H1 (cell line): ENCODE measurements at regions not wholly inside any gene's neighbourhood (a gene's known extent, or its start where the extent isn't known, plus 50 kb on each side); places are given as distances from the start of the nearest gene placed in this dataset.

Source experiments
- CTCF ChIA-PET: fragments of 300-600 bp; sonication (Branson Sonifier 250); formaldehyde crosslinking; loops from one replicate; lab custom pipeline; 2021; ENCODE audit not compliant: partially characterized antibody; lab: Charles Lee
- POLR2A ChIA-PET: fragments of 300-600 bp; sonication (Branson Sonifier 250); formaldehyde crosslinking; loops from one replicate; lab custom pipeline; 2021; ENCODE audit warnings: inconsistent platforms; ENCODE audit not compliant: partially characterized antibody; lab: Charles Lee
- DNase-seq, 2 experiments: peaks; one replicate each; pipeline versions ENCODE4 v3.0.0 to v3.0.0-alpha.2; 2010 to 2022; ENCODE audit warnings: low spot score in 2 of 2, low read depth in 1 of 2, mixed read lengths in 1 of 2
- FAIRE-seq: peaks from 2 replicates; lab custom pipeline; 2011; peaks lifted over from hg19 to GRCh38; lab: Jason Lieb, UNC
- H2AFZ ChIP-seq: 2 replicates; pipeline ENCODE4 v1.8.1; 2012; ENCODE audit warnings: low read length, inconsistent platforms
- H2AK5ac ChIP-seq: 2 replicates; pipeline ENCODE4 v1.6.1; 2013; ENCODE audit warnings: low read depth, low read length
- H2BK120ac ChIP-seq: replicated peaks from 2 replicates; pipeline ENCODE3; 2013; ENCODE audit warnings: low read depth, low read length, inconsistent platforms
- H2BK12ac ChIP-seq: 2 replicates; pipeline ENCODE4 v1.6.1; 2013; ENCODE audit warnings: low read depth, low read length
- H2BK15ac ChIP-seq: 2 replicates; pipeline ENCODE4 v1.6.1; 2013; ENCODE audit warnings: low read length
- H2BK20ac ChIP-seq: 2 replicates; pipeline ENCODE4 v1.6.1; 2013; ENCODE audit warnings: low read length
- H2BK5ac ChIP-seq: 2 replicates; pipeline ENCODE4 v1.6.1; 2013; ENCODE audit warnings: low read depth, low read length
- H3K14ac ChIP-seq: 2 replicates; pipeline ENCODE4 v1.6.1; 2013; ENCODE audit warnings: inconsistent platforms; ENCODE audit not compliant: insufficient read length
- H3K18ac ChIP-seq: 2 replicates; pipeline ENCODE4 v1.6.1; 2013; ENCODE audit warnings: low read length; ENCODE audit errors: extremely low read depth
- H3K23ac ChIP-seq: 2 replicates; pipeline ENCODE4 v1.6.1; 2013; ENCODE audit warnings: inconsistent platforms; ENCODE audit not compliant: insufficient read length
- H3K23me2 ChIP-seq: 2 replicates; pipeline ENCODE4 v1.6.1; 2013; ENCODE audit warnings: low read depth, low read length
- H3K27ac ChIP-seq: 2 replicates; pipeline ENCODE4 v1.6.1; 2011; ENCODE audit warnings: low read depth, low read length, inconsistent platforms
- H3K27me3 ChIP-seq, 4 experiments: replicated peaks in 1 of 4; 1 replicate in 1 of 4; 2 replicates in 3 of 4; pipeline versions ENCODE4 v1.6.1 to v1.8.1; 2011 to 2013; ENCODE audit warnings: low read length in 3 of 4, mild to moderate bottlenecking in 3 of 4, inconsistent platforms in 2 of 4, mixed read lengths in 2 of 4, moderate library complexity in 1 of 4; ENCODE audit not compliant: control insufficient read depth in 3 of 4, insufficient read depth in 3 of 4; ENCODE audit errors: extremely low read depth in 1 of 4
- H3K36me3 ChIP-seq, 4 experiments: 2 replicates each; pipeline versions ENCODE4 v1.6.1 to v1.8.1; 2011 to 2013; ENCODE audit warnings: mild to moderate bottlenecking in 4 of 4, low read length in 3 of 4, moderate library complexity in 2 of 4, control low read depth in 1 of 4, inconsistent platforms in 1 of 4; ENCODE audit not compliant: insufficient read depth in 4 of 4, control insufficient read depth in 2 of 4
- H3K4ac ChIP-seq: replicated peaks from 2 replicates; pipeline ENCODE3; 2013; ENCODE audit warnings: low read length, low read depth, mixed read lengths, inconsistent platforms; ENCODE audit not compliant: insufficient read length
- H3K4me1 ChIP-seq, 4 experiments: replicated peaks in 1 of 4; 1 replicate in 1 of 4; 2 replicates in 3 of 4; pipeline versions ENCODE4 v1.6.1 to v1.8.1; 2011 to 2013; ENCODE audit warnings: low read length in 3 of 4, inconsistent platforms in 2 of 4, mixed read lengths in 1 of 4; ENCODE audit not compliant: insufficient read depth in 4 of 4, control insufficient read depth in 3 of 4
- H3K4me2 ChIP-seq, 2 experiments: 2 replicates each; pipeline versions ENCODE4 v1.6.1 to v1.8.1; 2011 to 2013; ENCODE audit warnings: low read depth in 2 of 2, low read length in 2 of 2, control low read depth in 1 of 2, inconsistent platforms in 1 of 2, mild to moderate bottlenecking in 1 of 2; ENCODE audit not compliant: insufficient read depth in 1 of 2
- H3K4me3 ChIP-seq, 4 experiments: fragments of 200-600, 300-600 bp in 1 of 4; sonication (generic), shearing (Covaris generic), sonication (Bioruptor Twin) in 1 of 4; 2 replicates each; pipeline versions ENCODE4 v1.5.1 to v1.8.1; 2011 to 2016; ENCODE audit warnings: low read length in 4 of 4, low read depth in 3 of 4, control low read depth in 2 of 4, inconsistent platforms in 2 of 4, mild to moderate bottlenecking in 2 of 4, mixed read lengths in 1 of 4, moderate library complexity in 1 of 4; ENCODE audit not compliant: insufficient read depth in 2 of 4; ENCODE audit errors: extremely low read depth in 1 of 4
- H3K56ac ChIP-seq: replicated peaks from 2 replicates; pipeline ENCODE3; 2013; ENCODE audit warnings: low read depth, mild to moderate bottlenecking, mixed read lengths, low read length, inconsistent platforms; ENCODE audit not compliant: insufficient read length
- H3K79me1 ChIP-seq: 2 replicates; pipeline ENCODE4 v1.6.1; 2013; ENCODE audit warnings: low read depth, low read length, control low read depth
- H3K79me2 ChIP-seq, 2 experiments: 2 replicates each; pipeline versions ENCODE4 v1.6.1 to v1.8.1; 2012 to 2013; ENCODE audit warnings: low read length in 2 of 2, mild to moderate bottlenecking in 2 of 2, inconsistent platforms in 1 of 2; ENCODE audit not compliant: insufficient read depth in 2 of 2, control insufficient read depth in 1 of 2
- H3K9ac ChIP-seq, 4 experiments: replicated peaks in 1 of 4; 1 replicate in 1 of 4; 2 replicates in 3 of 4; pipeline versions ENCODE4 v1.6.1 to v1.8.1; 2011 to 2013; ENCODE audit warnings: low read depth in 3 of 4, low read length in 3 of 4, control low read depth in 2 of 4, mild to moderate bottlenecking in 2 of 4, moderate library complexity in 2 of 4, inconsistent platforms in 1 of 4; ENCODE audit errors: extremely low read depth in 1 of 4
- H3K9me3 ChIP-seq, 2 experiments: 2 replicates each; pipeline versions ENCODE4 v1.6.1 to v1.8.1; 2012 to 2013; ENCODE audit warnings: mild to moderate bottlenecking in 2 of 2, moderate library complexity in 2 of 2, control low read depth in 1 of 2, inconsistent platforms in 1 of 2, low read depth in 1 of 2, low read length in 1 of 2, mixed read lengths in 1 of 2; ENCODE audit not compliant: insufficient read depth in 2 of 2
- H4K20me1 ChIP-seq, 2 experiments: replicated peaks in 1 of 2; 2 replicates each; pipeline versions ENCODE3 to v1.8.1; 2011 to 2013; ENCODE audit warnings: inconsistent platforms in 2 of 2, low read length in 2 of 2, mild to moderate bottlenecking in 1 of 2; ENCODE audit not compliant: insufficient read depth in 2 of 2, control insufficient read depth in 1 of 2
- H4K5ac ChIP-seq: 2 replicates; pipeline ENCODE4 v1.6.1; 2013; ENCODE audit warnings: low read length, low read depth, mixed read lengths, inconsistent platforms; ENCODE audit not compliant: insufficient read length
- H4K8ac ChIP-seq: 2 replicates; pipeline ENCODE4 v1.8.0; 2013; ENCODE audit warnings: mild to moderate bottlenecking, moderate library complexity, low read length, inconsistent platforms; ENCODE audit not compliant: insufficient read depth; ENCODE audit errors: extremely low read depth
- H4K91ac ChIP-seq: replicated peaks from 2 replicates; pipeline ENCODE3; 2013; ENCODE audit warnings: low read length, mixed read lengths, inconsistent platforms; ENCODE audit not compliant: insufficient read length
- BCL11A ChIP-seq, 2 experiments: IDR thresholded peaks; one replicate each; pipeline ENCODE4 v1.6.1; 2011; ENCODE audit warnings: low read depth in 2 of 2, low read length in 2 of 2, mild to moderate bottlenecking in 2 of 2
- CHD1 ChIP-seq: IDR thresholded peaks from 2 replicates; pipeline ENCODE4 v1.6.1; 2012; ENCODE audit warnings: low read depth, low read length, improper control_type of control experiment
- CTCF ChIP-seq, 3 experiments: IDR thresholded peaks; 1 replicate in 2 of 3; 2 replicates in 1 of 3; pipeline versions ENCODE4 v1.5.1 to v1.6.1; 2011; ENCODE audit warnings: low read length in 3 of 3, mild to moderate bottlenecking in 3 of 3, inconsistent platforms in 2 of 3, low read depth in 1 of 3, moderate library complexity in 1 of 3; ENCODE audit not compliant: insufficient read depth in 1 of 3; ENCODE audit errors: control extremely low read depth in 1 of 3
- JUND ChIP-seq: IDR thresholded peaks from 2 replicates; pipeline ENCODE4 v1.6.1; 2011; ENCODE audit warnings: mild to moderate bottlenecking, improper control_type of control experiment, low read length
- POLR2A ChIP-seq, 2 experiments: IDR thresholded peaks; 1 replicate in 1 of 2; 2 replicates in 1 of 2; pipeline ENCODE4 v1.6.1; 2011; ENCODE audit warnings: low read depth in 2 of 2, low read length in 2 of 2, mild to moderate bottlenecking in 2 of 2; ENCODE audit errors: control extremely low read depth in 1 of 2
- RNF2 ChIP-seq: fragments of 200-900, 300-1000 bp; sonication (generic); IDR thresholded peaks from 2 replicates; pipeline ENCODE4 v1.7.1; 2016; ENCODE audit warnings: borderline replicate concordance, low read depth, mild to moderate bottlenecking, antibody characterized with exemption, low read length; ENCODE audit not compliant: poor library complexity, severe bottlenecking; ENCODE audit errors: missing control alignments
- SAP30 ChIP-seq: fragments of 300-600 bp; sonication (generic); IDR thresholded peaks from 2 replicates; pipeline ENCODE4 v1.7.1; 2012; ENCODE audit warnings: low read length, moderate library complexity, mild to moderate bottlenecking, inconsistent platforms; ENCODE audit not compliant: insufficient read depth, insufficient replicate concordance
- SP1 ChIP-seq: IDR thresholded peaks from 2 replicates; pipeline ENCODE4 v1.6.1; 2011; ENCODE audit warnings: low read depth, low read length
- TAF1 ChIP-seq: IDR thresholded peaks from 2 replicates; pipeline ENCODE4 v1.6.1; 2011; ENCODE audit warnings: mild to moderate bottlenecking, low read depth, low read length
- WGBS, 2 experiments: shearing (Covaris generic) in 1 of 2; methylation state at CpG; one replicate each; pipeline versions ENCODE4 v1.1.6 to v1.1.7; 2013 to 2015; ENCODE audit warnings: low lambda C conversion rate in 2 of 2, mixed read lengths in 2 of 2, inconsistent platforms in 1 of 2, low coverage in 1 of 2, missing lambda C conversion rate in 1 of 2; ENCODE audit not compliant: insufficient replicate concordance in 2 of 2, insufficient coverage in 1 of 2, insufficient read length in 1 of 2; ENCODE audit errors: extremely low coverage in 1 of 2, missing lambda C conversion rate in 1 of 2; 5-methylcytosine and 5-hydroxymethylcytosine counted together

GRCh38 chrX:39333451-39333850 lies 532.2 kb downstream of the MID1IP1 start:
- Histone ChIP-seq H2AK5ac (no peak overlapping the region), H2BK5ac (no peak overlapping the region), H3K36me3 (no peaks in the 10 kb centered on the region), H3K9me3 (no peaks in the 10 kb centered on the region), H4K8ac (no peak overlapping the region), H3K14ac (no peak overlapping the region), H3K23me2 (no peaks in the 10 kb centered on the region), H4K5ac (no peak overlapping the region), H3K56ac (no peak overlapping the region), H2AFZ (no peak overlapping the region), H3K23ac (no peak overlapping the region), H3K27me3 (no peaks in the 10 kb centered on the region), H3K4me1 (no peaks in the 10 kb centered on the region), H3K4ac (no peak overlapping the region), H3K4me2 (no peak overlapping the region), H4K20me1 (no peaks in the 10 kb centered on the region), H3K79me1 (no peaks in the 10 kb centered on the region), H3K79me2 (no peaks in the 10 kb centered on the region), H2BK20ac (no peak overlapping the region), H4K91ac (no peak overlapping the region), H3K18ac (no peak overlapping the region), H3K4me3 (no peak overlapping the region), H2BK120ac (no peak overlapping the region), H3K27ac (no peak overlapping the region), H3K9ac (no peak overlapping the region), H2BK12ac (no peak overlapping the region), H2BK15ac (no peak overlapping the region)
- no peak for DNase-seq
- ChIA-PET CTCF (no interaction called here), POLR2A (interaction anchor here (0.7 kb wide), 1 partner anchor 24 kb away, joined by 3 read pairs; no protein-coding TSS in a partner anchor)
- FAIRE-seq, result no peak
- WGBS, 2 experiments, result 75% methylated on average over 1 of the region's 2 CpGs; no CpG with 5 or more reads in 1 of the 2 experiments
- TF ChIP-seq JUND (no peak), POLR2A (IDR thresholded peaks at IDR 0.05; ENCODE audit: control extremely low read depth in 1 of 2, low read depth in 2 of 2, low read length in 2 of 2) (no peak), TAF1 (no peak), BCL11A (IDR thresholded peaks at IDR 0.05; ENCODE audit: low read depth in 2 of 2, low read length in 2 of 2) (no peak), CHD1 (no peak), SAP30 (no peak), RNF2 (no peak), SP1 (no peak), CTCF (IDR thresholded peaks at IDR 0.05; ENCODE audit: control extremely low read depth in 1 of 3, insufficient read depth in 1 of 3, low read depth in 1 of 3, low read length in 3 of 3) (no peak)
